Pons (tissue), 1 donor: ENCODE measurements at regions not wholly inside any gene's neighbourhood (a gene's known extent, or its start where the extent isn't known, plus 50 kb on each side); places are given as distances from the start of the nearest gene placed in this dataset.

Source experiments
- DNase-seq: peaks from one replicate; pipeline ENCODE4 v3.0.0-alpha.2; 2016; ENCODE audit warnings: low spot score

DNA sequence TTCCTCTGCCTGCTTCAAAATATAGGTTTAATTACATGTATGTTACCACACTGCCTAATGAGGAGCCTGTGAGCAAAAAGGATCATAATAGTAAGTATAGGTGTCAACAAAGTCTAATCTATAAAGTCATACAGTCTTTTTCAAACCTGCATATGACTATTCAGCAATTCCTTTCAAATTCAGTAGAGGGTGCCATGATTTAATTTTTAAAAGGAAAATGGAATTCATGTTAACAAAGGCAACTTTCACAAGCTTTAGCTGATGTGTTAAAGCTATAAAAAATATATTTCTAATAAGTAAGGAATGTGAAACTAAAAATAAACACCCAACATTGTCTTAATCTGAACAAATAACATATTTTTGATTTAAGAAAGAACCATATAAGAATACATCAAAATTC is 52.1 kb downstream of the MPP7 start:
- DNase-seq: peak; percentile 42

DNA sequence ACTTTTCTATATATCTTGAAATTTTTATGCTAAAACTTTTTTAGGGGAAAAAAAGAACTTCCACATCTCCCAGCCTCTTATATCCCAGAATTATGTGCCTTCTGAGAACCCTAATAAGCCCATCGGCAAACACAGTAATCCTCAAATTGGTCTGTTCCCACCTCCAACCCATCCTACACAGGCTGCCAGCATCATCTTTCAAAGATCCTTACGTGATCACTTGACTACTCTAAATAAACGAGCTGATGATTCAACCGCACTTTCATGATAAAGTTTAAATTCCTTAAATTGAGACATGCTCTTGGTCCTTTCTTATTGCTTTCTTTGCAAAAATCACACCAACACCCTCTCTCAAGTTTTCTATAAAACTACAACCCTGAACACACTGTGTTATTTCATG is 52.5 kb downstream of the MPP7 start:
- DNase-seq: no peak

DNA sequence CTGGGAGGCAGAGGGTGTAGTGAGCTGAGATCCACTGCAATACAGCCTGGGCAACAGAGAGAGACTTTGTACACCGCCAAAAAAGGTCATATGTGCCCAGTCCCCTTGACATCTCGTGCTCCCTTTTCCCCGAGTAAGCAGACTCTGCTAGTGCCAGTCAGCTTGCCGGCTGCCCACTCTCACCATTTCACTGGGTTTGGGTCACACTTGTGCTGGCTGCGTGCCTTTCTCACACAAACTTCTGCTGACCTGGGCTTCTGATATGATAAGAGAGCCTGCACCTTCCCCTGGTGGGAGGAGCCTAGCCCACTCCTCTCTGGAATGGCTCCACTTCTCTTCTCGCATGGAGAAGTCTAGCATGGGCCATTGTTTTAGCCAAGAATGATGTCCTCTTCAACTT is 53.4 kb downstream of the MPP7 start:
- DNase-seq: no peak

DNA sequence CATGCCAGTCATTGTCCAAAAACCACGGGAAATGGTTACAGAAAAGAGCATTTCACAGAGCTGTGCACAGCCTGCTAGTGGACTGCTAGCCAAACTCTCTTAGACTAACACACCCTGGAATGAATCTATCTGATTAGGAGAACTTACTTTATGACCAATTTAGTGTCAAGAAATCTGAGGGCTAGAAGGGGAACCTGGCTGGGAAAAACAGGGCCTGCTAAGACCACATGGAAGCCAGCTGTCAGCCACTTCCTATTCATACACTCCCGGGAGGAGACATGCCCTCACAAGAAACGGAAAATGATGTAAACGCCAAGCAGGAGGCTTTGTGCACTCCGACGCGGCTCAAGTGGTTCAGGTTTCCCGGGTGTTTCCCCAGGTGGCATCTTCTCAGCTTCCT is 54.8 kb downstream of the MPP7 start:
- no peak for DNase-seq

DNA sequence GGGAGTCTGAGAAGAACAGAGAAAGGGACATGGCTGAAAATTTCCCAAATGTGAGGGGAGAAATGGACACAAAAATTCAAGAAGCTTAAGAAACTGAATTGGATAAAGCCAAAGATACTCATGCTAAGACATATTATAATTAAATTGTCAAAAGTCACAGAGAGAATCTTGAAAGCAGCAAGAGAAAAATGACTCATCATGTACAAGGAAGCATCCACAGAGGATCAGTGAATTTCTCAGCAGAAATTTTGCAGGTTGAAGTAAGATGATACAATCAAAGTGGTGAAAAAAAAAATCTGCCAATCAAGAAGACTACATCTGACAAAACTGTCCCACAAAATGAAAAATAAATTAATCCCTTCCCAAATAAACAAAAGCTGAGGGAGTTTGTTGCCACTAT is 56.8 kb downstream of the MPP7 start:
- DNase-seq: no peak

DNA sequence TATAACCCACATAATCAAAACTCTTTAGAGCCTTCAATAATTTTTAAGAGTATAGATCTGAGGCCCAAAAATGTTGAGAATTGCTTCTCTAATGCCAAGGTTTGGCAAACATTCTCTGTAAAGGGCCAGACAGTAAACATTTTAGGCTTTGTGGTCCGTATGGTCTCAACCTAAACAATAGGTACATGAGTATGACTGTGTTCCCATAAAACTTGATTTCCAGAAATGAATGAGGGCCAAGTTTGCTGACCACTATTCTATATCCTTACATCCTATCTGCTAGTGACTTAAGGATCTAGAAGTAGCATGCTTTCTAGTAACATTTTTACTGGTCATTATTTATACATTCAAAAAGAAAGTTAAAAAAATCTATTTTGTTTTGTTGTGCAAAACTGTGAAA is 58.9 kb downstream of the MPP7 start:
- DNase-seq: no peak

DNA sequence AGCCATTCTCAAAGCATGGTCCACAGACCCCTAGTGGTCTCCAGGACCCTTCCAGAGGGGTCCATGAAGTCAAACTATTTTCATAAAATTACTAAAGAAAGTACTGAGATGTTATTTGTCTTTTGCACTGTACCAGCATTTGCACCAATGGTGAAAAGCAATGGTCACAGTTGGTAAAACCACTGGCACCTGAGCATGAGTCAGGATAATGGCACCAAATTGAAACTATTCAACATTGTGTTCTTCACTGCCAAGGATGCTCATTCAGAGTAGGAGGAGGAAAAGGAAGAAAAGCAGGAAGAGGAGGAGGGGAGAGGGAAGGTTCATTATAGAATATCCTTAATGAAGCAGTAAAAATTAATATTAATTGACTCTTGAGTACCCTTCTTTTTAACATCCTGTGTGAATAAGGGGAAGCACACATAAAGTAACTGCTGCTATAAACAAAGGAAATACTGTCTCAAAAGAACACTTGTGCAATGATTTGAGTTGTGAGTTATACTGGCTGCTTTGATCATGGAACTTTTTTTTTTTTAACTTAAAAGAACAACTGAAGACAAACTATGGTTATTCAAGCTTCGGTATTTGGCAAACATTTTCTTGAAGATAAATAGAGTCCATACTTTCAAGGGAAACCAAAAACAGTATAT is 60.2 kb downstream of the MPP7 start:
- DNase-seq: no peak

DNA sequence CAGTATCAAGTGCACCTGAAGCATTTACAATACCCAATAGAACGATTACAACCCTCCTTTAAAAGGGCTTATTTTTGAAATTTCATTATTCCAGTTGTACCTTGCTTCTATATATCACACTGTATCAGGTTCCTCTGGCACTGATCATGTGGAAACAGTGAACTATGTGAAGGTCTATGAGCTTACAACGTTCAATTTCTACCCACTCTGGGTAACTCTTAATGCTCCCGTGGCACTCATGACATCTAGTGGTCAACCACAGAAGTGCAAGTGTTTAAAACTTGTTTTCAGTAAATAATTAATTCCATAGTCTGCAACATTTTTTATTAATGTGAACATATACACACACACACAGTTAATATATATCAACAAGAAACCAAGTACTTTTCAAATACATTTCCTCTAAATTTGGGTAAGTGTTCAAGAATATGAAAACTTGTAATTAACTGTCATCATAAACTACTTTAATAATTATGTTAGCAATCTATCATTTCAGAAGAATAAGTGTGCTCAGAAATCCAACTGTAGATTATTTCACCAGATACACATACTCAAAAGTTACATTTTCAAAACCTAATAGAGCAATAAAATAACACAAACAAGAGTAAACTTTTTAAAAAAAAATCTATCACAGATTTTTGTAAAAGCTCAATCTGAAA is 61.0 kb downstream of the MPP7 start:
- DNase-seq: peak; percentile 46

DNA sequence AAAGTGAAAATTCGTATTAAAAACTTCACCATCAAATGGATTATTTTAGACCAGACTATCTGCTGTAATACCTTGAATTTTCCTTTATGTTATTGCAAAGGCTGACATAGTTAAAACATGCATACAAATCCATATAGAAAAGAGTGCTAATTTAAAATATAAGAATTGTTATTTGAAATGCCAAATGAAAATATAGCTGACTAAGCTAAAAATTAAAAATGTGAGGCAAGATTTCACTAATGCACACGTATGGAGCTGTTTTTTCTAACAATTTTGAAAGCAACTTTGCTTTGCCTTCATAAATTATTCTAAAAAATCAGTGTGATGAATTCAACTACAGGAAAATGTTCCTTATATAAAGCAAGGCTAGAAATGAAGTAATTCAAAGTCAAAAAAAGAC is 62.5 kb downstream of the MPP7 start:
- no peak for DNase-seq

DNA sequence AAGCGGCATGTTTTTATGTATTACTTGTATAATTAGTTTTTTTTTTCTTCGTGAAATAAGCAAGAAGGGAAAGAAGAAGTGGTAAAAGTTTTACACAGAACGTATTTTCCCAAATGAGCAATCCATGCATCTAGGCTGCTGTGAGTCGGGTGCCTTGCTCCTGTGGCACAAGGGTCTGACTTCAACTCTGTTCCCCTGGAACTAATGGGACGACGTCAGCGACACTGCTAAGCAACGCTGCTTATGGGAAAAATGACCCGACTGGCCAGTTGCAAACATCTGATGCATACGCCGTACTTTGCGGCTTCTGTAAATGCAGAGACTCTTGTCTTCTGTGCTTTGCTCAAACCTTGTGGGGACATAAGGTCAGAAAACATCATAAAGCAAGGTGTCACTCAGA is 66.3 kb downstream of the MPP7 start:
- DNase-seq: no peak

DNA sequence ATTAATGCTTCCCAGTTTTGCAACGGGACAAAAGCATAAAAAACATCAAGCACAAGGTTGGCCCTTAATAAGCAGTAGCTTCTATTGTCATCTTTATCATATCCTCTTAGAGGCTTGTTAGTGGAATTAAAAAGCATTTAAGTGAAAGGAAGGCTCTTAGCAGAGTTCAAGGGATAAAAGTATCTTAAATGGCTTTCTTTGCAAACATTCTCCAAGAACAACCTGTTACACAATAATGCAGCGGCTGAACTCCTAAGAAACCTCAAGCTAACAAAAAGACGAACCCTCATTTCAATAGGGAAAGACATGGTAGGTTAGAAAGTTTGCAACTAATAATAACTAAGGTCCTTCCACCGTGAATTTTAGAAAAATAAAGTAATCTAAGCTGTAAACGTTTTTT is 82.1 kb downstream of the MPP7 start:
- DNase-seq: no peak

DNA sequence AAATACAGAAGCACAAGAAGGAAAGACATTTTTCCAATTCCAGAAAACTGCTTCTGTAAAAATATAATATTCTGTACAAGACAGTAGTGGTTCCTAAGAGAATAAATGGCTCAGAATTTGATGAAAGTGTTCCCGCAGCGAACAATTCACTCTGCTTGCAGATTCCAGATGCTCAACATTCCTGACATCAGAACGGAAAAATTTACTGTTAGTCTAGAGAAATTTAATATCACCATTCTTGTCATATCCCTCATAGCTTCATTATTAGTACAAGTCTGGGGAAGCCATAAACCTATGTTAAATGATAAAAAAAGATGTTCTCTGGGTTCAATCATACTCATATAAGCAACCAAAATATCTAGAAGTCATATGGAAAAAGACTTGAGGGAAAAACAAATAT is 83.6 kb downstream of the MPP7 start:
- DNase-seq: no peak

DNA sequence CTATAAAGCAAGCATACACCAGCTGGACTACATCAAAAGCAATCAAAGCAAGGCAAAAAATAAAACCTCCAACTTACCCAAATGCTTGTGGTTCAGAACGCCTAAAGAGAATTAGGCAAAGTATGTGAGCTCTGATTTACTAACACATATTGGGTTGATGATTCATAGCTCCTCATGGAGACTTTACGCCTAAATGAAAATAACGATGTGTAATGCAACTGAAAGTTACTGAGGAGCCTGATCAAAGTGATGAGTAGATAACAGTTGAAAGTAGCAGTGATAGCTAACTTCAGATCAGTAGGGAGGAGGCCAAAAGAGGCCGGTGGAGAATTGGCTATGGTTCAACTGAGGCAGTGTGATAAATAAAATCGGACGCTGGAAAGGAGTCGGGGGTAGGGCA is 85.0 kb downstream of the MPP7 start:
- no peak for DNase-seq

DNA sequence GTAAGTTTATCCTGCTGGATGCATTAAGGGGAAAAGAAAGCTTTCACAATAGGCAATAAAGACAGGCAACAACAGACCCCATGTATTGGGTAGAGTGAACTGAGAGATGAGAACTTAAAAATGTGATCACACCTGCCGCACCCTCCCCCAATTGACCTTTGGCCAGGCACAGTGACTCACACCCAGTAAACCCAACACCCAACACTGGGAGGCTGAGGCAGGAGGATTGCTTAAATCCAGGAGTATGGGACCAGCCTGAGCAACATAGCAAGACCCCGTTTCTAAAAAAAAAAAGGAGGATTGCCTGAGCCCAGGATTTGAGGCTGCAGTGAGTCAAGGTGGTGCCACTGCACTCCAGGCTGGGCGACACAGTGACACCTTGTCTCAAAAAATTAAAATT is 86.9 kb downstream of the MPP7 start:
- no peak for DNase-seq

DNA sequence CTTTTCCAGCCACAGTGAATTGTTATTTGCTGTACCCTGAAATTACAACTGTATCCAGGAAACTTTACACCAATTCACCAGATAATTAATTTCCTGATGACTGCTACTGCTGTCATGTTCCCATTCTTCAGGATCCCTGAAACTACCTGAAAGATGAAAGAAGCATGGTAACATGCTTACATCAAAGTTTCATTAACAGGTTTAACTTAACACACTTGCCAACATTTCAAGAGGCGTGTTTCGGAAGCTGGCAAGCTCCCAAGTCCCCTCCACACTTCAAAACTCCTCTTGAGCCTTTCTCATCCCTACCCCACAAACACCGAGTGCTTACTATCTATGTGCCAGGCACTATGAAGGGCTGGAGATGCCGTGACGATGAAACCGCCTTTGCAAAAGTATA is 88.6 kb downstream of the MPP7 start:
- DNase-seq: no peak

DNA sequence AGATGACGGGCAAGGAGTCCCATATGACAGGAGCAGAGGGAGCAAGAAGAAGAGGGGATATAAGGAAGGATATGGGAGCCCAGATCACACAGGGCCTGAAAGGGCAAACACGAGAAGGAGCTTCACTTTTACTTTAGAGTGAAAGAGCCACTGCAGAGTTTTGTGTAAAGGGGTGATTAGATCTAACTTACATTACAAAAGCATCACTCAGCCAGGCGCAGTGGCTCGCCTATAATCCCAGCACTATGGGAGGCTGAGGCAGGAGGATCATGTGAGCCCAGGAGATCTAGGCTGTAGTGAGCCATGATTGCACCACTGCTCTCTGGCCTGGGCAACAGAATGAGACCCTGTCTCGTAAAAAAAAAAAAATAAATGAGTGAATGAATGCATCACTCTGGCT is 91.1 kb downstream of the MPP7 start:
- no peak for DNase-seq

DNA sequence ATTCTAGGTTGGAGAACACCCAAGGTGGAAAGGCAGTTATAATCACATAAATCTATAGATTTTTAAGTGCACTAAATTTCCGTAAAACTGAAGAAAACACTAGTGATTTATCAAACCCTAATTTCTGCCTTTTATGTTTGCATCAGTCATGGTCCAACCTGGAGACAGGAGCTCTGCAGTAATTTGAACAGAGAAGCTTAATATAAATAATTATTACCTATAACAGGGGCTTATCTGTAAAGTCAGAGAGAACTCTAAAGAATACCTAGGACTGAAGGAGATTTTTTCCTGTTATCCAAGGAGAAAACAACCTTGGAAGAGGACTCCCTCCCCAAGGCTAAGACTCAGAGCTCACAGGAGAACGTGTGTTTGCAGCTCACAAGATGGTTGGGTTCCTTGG is 95.1 kb downstream of the MPP7 start:
- DNase-seq: no peak

DNA sequence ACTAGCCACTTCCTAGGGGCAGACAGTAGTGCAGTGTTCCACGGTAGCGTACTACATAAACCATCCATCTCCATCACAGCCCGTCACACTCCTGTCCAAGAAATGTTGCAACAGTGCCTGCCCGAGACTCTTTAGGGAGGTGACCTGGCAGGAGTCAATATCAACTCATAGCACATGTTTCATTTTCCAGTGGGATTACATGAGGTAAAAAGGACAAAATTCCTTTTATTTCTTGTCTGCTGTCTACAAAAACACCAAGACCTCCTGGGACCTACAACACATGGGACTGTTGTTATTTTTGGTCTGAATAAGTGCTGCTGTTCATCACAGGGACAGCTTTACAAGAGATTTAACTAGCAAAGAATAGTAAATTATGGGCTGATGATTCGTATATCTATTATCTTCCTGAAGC is 99.9 kb downstream of the MPP7 start:
- no peak for DNase-seq

DNA sequence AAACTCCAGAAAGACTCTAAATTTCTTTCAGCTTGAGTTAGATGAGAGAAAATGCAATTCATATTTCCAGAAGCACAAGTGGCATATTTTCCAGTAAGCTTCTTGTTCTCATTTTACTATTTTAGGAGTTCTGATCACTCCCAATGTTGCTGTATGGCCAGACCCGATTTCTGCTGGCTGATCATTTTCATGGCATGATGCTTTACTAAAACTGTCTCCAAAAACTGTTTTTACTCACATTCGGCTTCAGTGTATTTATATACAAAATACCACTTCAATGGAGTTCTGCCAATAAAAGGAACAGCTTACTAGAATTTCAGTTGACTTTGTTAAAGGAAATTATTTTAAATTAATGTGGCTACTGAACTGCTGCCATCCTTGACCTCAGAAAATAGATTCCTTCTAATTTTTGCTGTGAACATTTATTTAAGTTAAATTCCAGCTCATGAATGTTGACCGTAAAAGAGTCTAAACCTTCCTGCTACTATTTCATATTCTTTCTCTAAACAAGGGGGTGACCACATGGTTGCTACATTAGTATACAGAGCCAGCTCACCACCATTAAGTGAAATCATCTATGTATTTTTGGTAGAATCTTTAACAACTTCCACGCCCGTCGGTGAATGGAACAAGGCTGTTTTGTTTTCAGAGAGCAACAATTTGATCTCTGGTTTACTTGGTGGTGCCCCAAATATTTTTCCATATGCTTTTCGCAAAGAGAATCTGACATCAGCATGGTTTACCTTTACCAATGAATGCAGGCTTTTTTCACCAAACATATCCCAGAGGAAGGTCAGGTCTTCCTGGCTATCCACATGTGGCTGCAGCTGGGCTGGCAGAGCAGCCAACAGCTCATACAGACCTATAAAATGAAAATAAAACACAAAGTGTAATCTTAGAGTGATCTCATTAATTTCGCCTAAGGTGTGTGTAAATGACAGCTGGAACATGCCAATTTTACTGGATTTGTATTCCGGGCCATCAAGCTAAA is 101.2 kb downstream of the MPP7 start:
- DNase-seq: no peak

DNA sequence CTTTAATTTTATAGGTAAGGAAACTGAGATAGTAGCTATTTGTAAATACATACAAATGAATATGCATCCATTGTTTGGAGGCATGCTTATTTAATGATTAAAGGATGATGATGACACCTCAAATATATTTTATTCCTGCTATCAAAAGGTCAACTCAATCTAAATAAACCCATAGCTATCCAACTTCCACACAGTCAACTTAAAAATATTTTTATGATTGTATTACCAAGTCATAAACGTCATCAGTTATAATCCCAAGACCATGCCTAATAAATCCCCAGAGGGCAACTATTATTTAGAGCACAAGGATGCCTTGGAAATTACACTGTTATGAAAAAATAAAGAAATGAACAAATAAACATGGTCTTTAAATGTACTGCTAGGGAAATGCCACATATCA is 102.1 kb downstream of the MPP7 start:
- DNase-seq: no peak

DNA sequence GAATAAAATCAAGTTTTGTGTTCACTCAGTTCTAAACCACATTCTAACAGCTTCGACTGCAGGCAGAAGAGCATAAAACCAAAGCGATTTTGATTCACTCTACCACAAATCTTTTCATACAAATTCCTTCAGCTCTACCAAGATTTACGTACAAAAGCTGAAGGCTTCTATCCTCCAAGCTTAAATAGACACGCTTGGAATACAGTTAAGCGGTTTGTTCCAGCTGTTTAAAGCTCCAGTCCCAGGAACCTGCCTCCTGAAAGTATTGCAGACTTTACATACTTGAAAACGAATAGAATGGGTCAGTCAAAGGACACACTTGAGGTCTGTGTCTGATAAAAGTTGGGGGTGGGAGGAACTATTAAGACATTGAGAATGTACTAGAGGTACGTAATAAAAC is 102.9 kb downstream of the MPP7 start:
- DNase-seq: no peak

DNA sequence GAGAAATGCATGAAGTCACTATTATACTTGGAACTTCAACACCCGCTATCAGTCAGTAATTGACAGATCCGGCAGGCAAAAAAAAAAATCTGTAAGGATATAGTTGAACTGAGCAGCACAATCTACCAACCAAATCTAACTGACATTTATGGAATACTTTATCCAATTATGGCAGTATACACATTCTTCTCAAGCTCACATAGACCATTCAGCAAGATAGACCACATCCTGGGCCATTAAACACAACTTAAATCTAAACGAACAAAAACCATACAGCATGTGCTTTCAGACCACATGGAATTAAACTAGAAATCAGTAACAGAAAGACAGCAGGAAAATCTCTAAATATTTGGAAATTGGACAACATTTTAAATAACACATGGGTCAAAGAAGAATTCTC is 112.7 kb downstream of the MPP7 start:
- DNase-seq: no peak

DNA sequence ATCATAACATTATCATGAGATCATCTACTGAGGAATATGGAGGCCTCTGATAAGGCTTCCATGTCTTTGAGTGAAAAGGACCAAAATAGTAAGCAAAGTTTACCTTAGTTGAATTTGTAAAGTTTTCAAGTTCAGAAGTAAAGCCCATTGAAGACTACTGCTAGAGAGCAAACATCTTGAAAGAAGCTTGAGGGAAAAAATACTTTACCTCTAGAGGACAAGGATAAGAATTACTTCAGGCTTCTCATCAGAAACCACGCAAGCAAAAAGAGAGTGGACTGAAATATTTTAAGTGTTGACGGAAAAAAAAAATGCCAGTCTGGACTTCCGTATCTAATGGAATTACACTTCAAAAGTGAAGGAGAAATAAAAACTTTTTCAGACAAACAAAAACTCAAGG is 114.3 kb downstream of the MPP7 start:
- no peak for DNase-seq
